Mesenchymal stem cell (in vitro differentiated cells and primary cell): ENCODE measurements at regions not wholly inside any gene's neighbourhood (a gene's known extent, or its start where the extent isn't known, plus 50 kb on each side); places are given as distances from the start of the nearest gene placed in this dataset.
"Not testable (repeated sequence)": the region's sequence is repeated elsewhere in the genome, so short reads cannot be mapped to it uniquely, and the experiment has no call there.

ENCODE experiments used
- DNase-seq: peaks from one replicate; pipeline ENCODE4 v3.0.0-alpha.2; 2013
- H2AFZ ChIP-seq: one replicate; pipeline ENCODE4 v1.6.1; 2013; ENCODE audit warnings: low read depth, mild to moderate bottlenecking, control low read depth, inconsistent platforms, low read length, moderate library complexity
- H2AK5ac ChIP-seq: 2 replicates; pipeline ENCODE4 v1.6.1; 2013; ENCODE audit warnings: low read length, moderate library complexity, mild to moderate bottlenecking, inconsistent platforms; ENCODE audit not compliant: severe bottlenecking
- H2BK120ac ChIP-seq: one replicate; pipeline ENCODE4 v1.6.1; 2013; ENCODE audit warnings: low read depth, mild to moderate bottlenecking, inconsistent platforms, low read length, moderate library complexity
- H2BK12ac ChIP-seq, 2 experiments: one replicate each; pipeline ENCODE4 v1.6.1; 2013; ENCODE audit warnings: inconsistent platforms in 2 of 2, low read length in 2 of 2, mild to moderate bottlenecking in 2 of 2, moderate library complexity in 2 of 2, control low read depth in 1 of 2
- H2BK15ac ChIP-seq: one replicate; pipeline ENCODE4 v1.6.1; 2013; ENCODE audit warnings: mild to moderate bottlenecking, low read depth, inconsistent platforms; ENCODE audit not compliant: poor library complexity, severe bottlenecking
- H2BK5ac ChIP-seq: 2 replicates; pipeline ENCODE4 v1.6.1; 2013; ENCODE audit warnings: low read depth, mild to moderate bottlenecking, low read length, control low read depth, inconsistent platforms; ENCODE audit not compliant: poor library complexity, severe bottlenecking
- H3K14ac ChIP-seq, 2 experiments: one replicate each; pipeline ENCODE4 v1.6.1; 2013; ENCODE audit warnings: inconsistent platforms in 2 of 2, low read length in 2 of 2, control low read depth in 1 of 2, mild to moderate bottlenecking in 1 of 2, moderate library complexity in 1 of 2
- H3K18ac ChIP-seq, 2 experiments: one replicate each; pipeline ENCODE4 v1.6.1; 2013; ENCODE audit warnings: inconsistent platforms in 2 of 2, low read length in 2 of 2, control low read depth in 1 of 2, low read depth in 1 of 2, mild to moderate bottlenecking in 1 of 2
- H3K23ac ChIP-seq, 2 experiments: one replicate each; pipeline ENCODE4 v1.6.1; 2013; ENCODE audit warnings: inconsistent platforms in 2 of 2, low read length in 2 of 2, mild to moderate bottlenecking in 2 of 2, moderate library complexity in 2 of 2, control low read depth in 1 of 2
- H3K27ac ChIP-seq: 2 replicates; pipeline ENCODE4 v1.5.1; 2013; ENCODE audit warnings: mild to moderate bottlenecking, moderate library complexity, low read length, control low read depth, inconsistent platforms; ENCODE audit not compliant: poor library complexity, severe bottlenecking
- H3K27me3 ChIP-seq, 2 experiments: 2 replicates each; pipeline versions ENCODE4 v1.6.1 to v1.7.0; 2013; ENCODE audit warnings: low read length in 2 of 2, mild to moderate bottlenecking in 2 of 2, moderate library complexity in 2 of 2, control low read depth in 1 of 2, inconsistent platforms in 1 of 2; ENCODE audit not compliant: control insufficient read depth in 1 of 2, insufficient read depth in 1 of 2
- H3K36me3 ChIP-seq, 2 experiments: 2 replicates each; pipeline versions ENCODE4 v1.6.1 to v1.7.0; 2013; ENCODE audit warnings: low read length in 2 of 2, control low read depth in 1 of 2, inconsistent platforms in 1 of 2, low read depth in 1 of 2, mild to moderate bottlenecking in 1 of 2; ENCODE audit not compliant: insufficient read depth in 2 of 2, control insufficient read depth in 1 of 2
- H3K4ac ChIP-seq, 2 experiments: one replicate each; pipeline ENCODE4 v1.6.1; 2013; ENCODE audit warnings: inconsistent platforms in 2 of 2, low read length in 2 of 2, mild to moderate bottlenecking in 2 of 2, moderate library complexity in 2 of 2, control low read depth in 1 of 2, low read depth in 1 of 2
- H3K4me1 ChIP-seq: 2 replicates; pipeline ENCODE4 v1.6.1; 2013; ENCODE audit warnings: low read depth, low read length, control low read depth; ENCODE audit not compliant: control insufficient read depth, insufficient read depth
- H3K4me2 ChIP-seq: 2 replicates; pipeline ENCODE4 v1.6.1; 2013; ENCODE audit warnings: low read length, mild to moderate bottlenecking, inconsistent platforms; ENCODE audit not compliant: poor library complexity, severe bottlenecking
- H3K4me3 ChIP-seq, 2 experiments: 2 replicates each; pipeline versions ENCODE4 v1.5.1 to v1.7.0; 2013; ENCODE audit warnings: low read length in 2 of 2, mild to moderate bottlenecking in 2 of 2, control low read depth in 1 of 2, low read depth in 1 of 2; ENCODE audit not compliant: insufficient read depth in 1 of 2
- H3K79me1 ChIP-seq: replicated peaks from 2 replicates; pipeline ENCODE4 v1.6.1; 2013; ENCODE audit warnings: mild to moderate bottlenecking, control low read depth, low read length, inconsistent platforms; ENCODE audit not compliant: poor library complexity, severe bottlenecking
- H3K9ac ChIP-seq: 2 replicates; pipeline ENCODE4 v1.7.0; 2013; ENCODE audit warnings: mild to moderate bottlenecking, low read length, moderate library complexity
- H3K9me3 ChIP-seq: 2 replicates; pipeline ENCODE4 v1.7.0; 2013; ENCODE audit warnings: mild to moderate bottlenecking, low read length; ENCODE audit not compliant: control insufficient read depth
- H4K8ac ChIP-seq: one replicate; pipeline ENCODE4 v1.6.1; 2013; ENCODE audit warnings: inconsistent platforms, mild to moderate bottlenecking, low read length, moderate library complexity
- H4K91ac ChIP-seq: one replicate; pipeline ENCODE4 v1.6.1; 2013; ENCODE audit warnings: mild to moderate bottlenecking, low read length, inconsistent platforms
- WGBS: methylation state at CpG from one replicate; pipeline ENCODE4 v1.1.7; 2013; ENCODE audit warnings: mixed read lengths; 5-methylcytosine and 5-hydroxymethylcytosine counted together

GRCh38 chr15:39255760-39256159 is 325.1 kb upstream of the THBS1 start:
- Histone ChIP-seq H2AK5ac (no peak overlapping the region), H3K18ac (no peak overlapping the region), H3K9me3 (no peaks in the 10 kb centered on the region), H3K23ac (no peak overlapping the region), H2BK15ac (no peak overlapping the region), H3K4me2 (no peak overlapping the region), H3K36me3 (no peaks in the 10 kb centered on the region), H2BK12ac (no peak overlapping the region), H3K4ac (no peak overlapping the region), H3K79me1 (no peaks in the 10 kb centered on the region), H3K27me3 (no peaks in the 10 kb centered on the region), H3K27ac (no peak overlapping the region), H3K4me1 (no peaks in the 10 kb centered on the region), H4K8ac (no peak overlapping the region), H3K9ac (no peak overlapping the region), H3K14ac (no peak overlapping the region), H2BK5ac (no peak overlapping the region), H3K4me3 (no peak overlapping the region), H2BK120ac (no peak overlapping the region), H2AFZ (no peak overlapping the region), H4K91ac (no peak overlapping the region)
- WGBS: 96% methylated on average over 6 of the region's 7 CpGs
- no peak for DNase-seq

GRCh38 chr15:39260391-39260790 is 320.5 kb upstream of the THBS1 start:
- H4K8ac ChIP-seq: no peak overlapping the region
- H4K91ac ChIP-seq: no peak overlapping the region
- H2AK5ac ChIP-seq: no peak overlapping the region
- no peak overlapping the region for H3K4me3 ChIP-seq
- H3K36me3 ChIP-seq: no peaks in the 10 kb centered on the region
- H3K4ac ChIP-seq: no peak overlapping the region
- no peak for DNase-seq
- H2BK5ac ChIP-seq: no peak overlapping the region
- H3K27me3 ChIP-seq: no peaks in the 10 kb centered on the region
- H3K27ac ChIP-seq: no peak overlapping the region
- no peak overlapping the region for H2BK15ac ChIP-seq
- no peaks in the 10 kb centered on the region for H3K9me3 ChIP-seq
- no peak overlapping the region for H3K23ac ChIP-seq
- H3K14ac ChIP-seq: no peak overlapping the region
- no peak overlapping the region for H2AFZ ChIP-seq
- H3K18ac ChIP-seq: no peak overlapping the region
- 83% methylated on average over 1 of the region's 1 CpG for WGBS
- no peak overlapping the region for H2BK12ac ChIP-seq
- H3K79me1 ChIP-seq: no peaks in the 10 kb centered on the region
- H3K4me2 ChIP-seq: no peak overlapping the region
- H3K4me1 ChIP-seq: no peaks in the 10 kb centered on the region
- H3K9ac ChIP-seq: no peak overlapping the region
- no peak overlapping the region for H2BK120ac ChIP-seq

- H3K9me3 ChIP-seq: no peaks in the 10 kb centered on the region
- H3K4me3 ChIP-seq: no peak overlapping the region
- no peak overlapping the region for H2AK5ac ChIP-seq
- no peak overlapping the region for H4K8ac ChIP-seq
- H2BK12ac ChIP-seq: no peak overlapping the region
- no peaks in the 10 kb centered on the region for H3K36me3 ChIP-seq
- H3K27ac ChIP-seq: no peak overlapping the region
- no peak overlapping the region for H3K14ac ChIP-seq
- no peak overlapping the region for H3K18ac ChIP-seq
- no peak for DNase-seq
- H2AFZ ChIP-seq: no peak overlapping the region
- H3K23ac ChIP-seq: no peak overlapping the region
- no peak overlapping the region for H3K9ac ChIP-seq
- no peak overlapping the region for H3K4ac ChIP-seq
- H3K79me1 ChIP-seq: no peaks in the 10 kb centered on the region
- no peak overlapping the region for H3K4me2 ChIP-seq
- no peak overlapping the region for H2BK5ac ChIP-seq
- no peaks in the 10 kb centered on the region for H3K27me3 ChIP-seq
- no peak overlapping the region for H4K91ac ChIP-seq
- no peak overlapping the region for H2BK15ac ChIP-seq
- H3K4me1 ChIP-seq: no peaks in the 10 kb centered on the region
- no peak overlapping the region for H2BK120ac ChIP-seq
These were observed 320.1 kb upstream of the THBS1 start for GRCh38 chr15:39260791-39261190.

GRCh38 chr15:39261397-39262183 is 319.3 kb upstream of the THBS1 start:
- H2BK12ac ChIP-seq, H3K9ac ChIP-seq, H3K23ac ChIP-seq, H4K8ac ChIP-seq, H2BK5ac ChIP-seq, H3K4me3 ChIP-seq, H3K36me3 ChIP-seq, H2BK15ac ChIP-seq, H3K27me3 ChIP-seq, H3K4me1 ChIP-seq, DNase-seq, H4K91ac ChIP-seq, H3K14ac ChIP-seq, H2AFZ ChIP-seq, H2BK120ac ChIP-seq, H3K4ac ChIP-seq, H2AK5ac ChIP-seq, H3K27ac ChIP-seq, H3K4me2 ChIP-seq, H3K18ac ChIP-seq, H3K79me1 ChIP-seq, H3K9me3 ChIP-seq: not testable (repeated sequence)
- 100% methylated on average over 1 of the region's 4 CpGs for WGBS
